IMR-90 (cell line): ENCODE measurements at regions not wholly inside any gene's neighbourhood (a gene's known extent, or its start where the extent isn't known, plus 50 kb on each side); places are given as distances from the start of the nearest gene placed in this dataset.

Source experiments
- ATAC-seq: fragments of 200-7000 bp; cut with Tn5 transposase; 2 replicates; pipeline ENCODE4 v1.9.1; 2020; ENCODE audit warnings: low read depth, mild to moderate bottlenecking, moderate library complexity
- BruUV-seq: library from RNA; stranded (reverse); fragments of 400-500 nt; replicated peaks from 2 replicates; lab custom pipeline; 2021; lab: Mats Ljungman, UMichigan
- CTCF ChIA-PET: fragments of 300-600 bp; formaldehyde crosslinking; extraction: SDS; loops from one replicate; lab custom pipeline; 2021; ENCODE audit warnings: antibody characterized with exemption; lab: Yijun Ruan, JAX
- POLR2A ChIA-PET: fragments of 300-600 bp; sonication (Branson Sonifier 250); formaldehyde crosslinking; loops from one replicate; lab custom pipeline; 2022; ENCODE audit warnings: antibody characterized with exemption; ENCODE audit not compliant: unreplicated experiment; lab: Charles Lee
- DNase-seq: peaks from one replicate; pipeline ENCODE4 v3.0.0; 2013
- H2AFZ ChIP-seq: replicated peaks from 2 replicates; pipeline ENCODE3; 2013; ENCODE audit warnings: low read length, mild to moderate bottlenecking; ENCODE audit not compliant: poor library complexity
- H2AK5ac ChIP-seq: 2 replicates; pipeline ENCODE4 v1.6.1; 2013; ENCODE audit warnings: low read depth, low read length, inconsistent platforms
- H2AK9ac ChIP-seq: replicated peaks from 2 replicates; pipeline ENCODE3; 2013; ENCODE audit warnings: mild to moderate bottlenecking, low read depth, low read length, moderate library complexity; ENCODE audit not compliant: poor library complexity
- H2BK120ac ChIP-seq: 2 replicates; pipeline ENCODE4 v1.6.1; 2013; ENCODE audit warnings: low read depth, low read length, inconsistent platforms
- H2BK15ac ChIP-seq: 3 replicates; pipeline ENCODE4 v1.6.1; 2013; ENCODE audit warnings: low read depth, low read length, inconsistent platforms
- H2BK20ac ChIP-seq: 2 replicates; pipeline ENCODE4 v1.6.1; 2013; ENCODE audit warnings: low read depth, mild to moderate bottlenecking, inconsistent platforms, low read length, moderate library complexity
- H2BK5ac ChIP-seq: 2 replicates; pipeline ENCODE4 v1.6.1; 2013; ENCODE audit warnings: mild to moderate bottlenecking, low read depth, low read length, inconsistent platforms; ENCODE audit not compliant: poor library complexity, severe bottlenecking
- H3K14ac ChIP-seq: replicated peaks from 2 replicates; pipeline ENCODE4 v1.6.1; 2013; ENCODE audit warnings: low read depth, low read length, inconsistent platforms
- H3K18ac ChIP-seq: 2 replicates; pipeline ENCODE4 v1.6.1; 2013; ENCODE audit warnings: low read depth, low read length, control low read depth
- H3K23ac ChIP-seq: 2 replicates; pipeline ENCODE4 v1.6.1; 2013; ENCODE audit warnings: low read depth, low read length, inconsistent platforms
- H3K27ac ChIP-seq: 2 replicates; pipeline ENCODE4 v1.5.1; 2013; ENCODE audit warnings: mild to moderate bottlenecking, control low read depth, low read length; ENCODE audit not compliant: insufficient read depth
- H3K27me3 ChIP-seq: 2 replicates; pipeline ENCODE4 v1.6.1; 2013; ENCODE audit warnings: low read length; ENCODE audit not compliant: control insufficient read depth, insufficient read depth
- H3K36me3 ChIP-seq: 2 replicates; pipeline ENCODE4 v1.6.1; 2013; ENCODE audit warnings: low read length, mixed read lengths; ENCODE audit not compliant: control insufficient read depth, insufficient read depth
- H3K4ac ChIP-seq: 2 replicates; pipeline ENCODE4 v1.6.1; 2013; ENCODE audit warnings: low read depth, low read length, inconsistent platforms
- H3K4me1 ChIP-seq: 2 replicates; pipeline ENCODE4 v1.6.1; 2013; ENCODE audit warnings: low read length, mixed read lengths; ENCODE audit not compliant: control insufficient read depth, insufficient read depth
- H3K4me2 ChIP-seq: 2 replicates; pipeline ENCODE4 v1.6.1; 2013; ENCODE audit warnings: low read depth, mild to moderate bottlenecking, control low read depth, low read length, moderate library complexity
- H3K4me3 ChIP-seq: 2 replicates; pipeline ENCODE4 v1.5.1; 2013; ENCODE audit warnings: low read depth, mild to moderate bottlenecking, control low read depth, low read length, moderate library complexity; ENCODE audit not compliant: insufficient read depth
- H3K56ac ChIP-seq: 2 replicates; pipeline ENCODE4 v1.6.1; 2013; ENCODE audit warnings: low read length, inconsistent platforms; ENCODE audit not compliant: insufficient read depth; ENCODE audit errors: extremely low read depth
- H3K79me1 ChIP-seq, 2 experiments: 2 replicates each; pipeline ENCODE4 v1.6.1; 2013; ENCODE audit warnings: low read length in 2 of 2, inconsistent platforms in 1 of 2, low read depth in 1 of 2
- H3K9ac ChIP-seq: 2 replicates; pipeline ENCODE4 v1.6.1; 2013; ENCODE audit warnings: low read depth, low read length, control low read depth
- H3K9me1 ChIP-seq: 2 replicates; pipeline ENCODE4 v1.6.1; 2013; ENCODE audit warnings: low read length, inconsistent platforms; ENCODE audit not compliant: insufficient read depth
- H3K9me3 ChIP-seq: 2 replicates; pipeline ENCODE4 v1.6.1; 2013; ENCODE audit warnings: low read length; ENCODE audit not compliant: control insufficient read depth, insufficient read depth
- H4K20me1 ChIP-seq: 2 replicates; pipeline ENCODE4 v1.6.1; 2013; ENCODE audit warnings: low read length, inconsistent platforms; ENCODE audit not compliant: insufficient read depth
- H4K5ac ChIP-seq: 2 replicates; pipeline ENCODE4 v1.6.1; 2013; ENCODE audit warnings: mild to moderate bottlenecking, low read depth, low read length, control low read depth
- H4K8ac ChIP-seq, 2 experiments: 2 replicates each; pipeline ENCODE4 v1.6.1; 2013; ENCODE audit warnings: low read depth in 2 of 2, low read length in 2 of 2, control low read depth in 1 of 2, inconsistent platforms in 1 of 2
- H4K91ac ChIP-seq: 2 replicates; pipeline ENCODE4 v1.6.1; 2013; ENCODE audit warnings: low read depth, low read length, inconsistent platforms; ENCODE audit not compliant: insufficient read depth
- BHLHE40 ChIP-seq: fragments of 150-350 bp; IDR thresholded peaks from 2 replicates; pipeline ENCODE4 v1.6.1; 2016; ENCODE audit warnings: mild to moderate bottlenecking, low read depth, low read length
- CHD1 ChIP-seq: IDR thresholded peaks from 2 replicates; pipeline ENCODE4 v1.6.1; 2012; ENCODE audit warnings: low read depth, low read length, improper control_type of control experiment
- CTCF ChIP-seq: conservative IDR thresholded peaks from 2 replicates; pipeline ENCODE4 v1.5.1; 2012; ENCODE audit warnings: mild to moderate bottlenecking, low read depth, low read length, improper control_type of control experiment
- ELK1 ChIP-seq: fragments of 150-350 bp; IDR thresholded peaks from 2 replicates; pipeline ENCODE4 v1.6.1; 2016; ENCODE audit warnings: low read depth, mild to moderate bottlenecking, low read length, moderate library complexity, borderline replicate concordance
- FOS ChIP-seq: fragments of 150-350 bp; IDR thresholded peaks from 2 replicates; pipeline ENCODE4 v1.6.1; 2016; ENCODE audit warnings: low read depth, low read length
- MAFK ChIP-seq: IDR thresholded peaks from 2 replicates; pipeline ENCODE4 v1.6.1; 2012; ENCODE audit warnings: low read depth, low read length, improper control_type of control experiment
- MXI1 ChIP-seq: IDR thresholded peaks from 2 replicates; pipeline ENCODE4 v1.6.1; 2012; ENCODE audit warnings: low read depth, mild to moderate bottlenecking, low read length, moderate library complexity, borderline replicate concordance
- POLR2A ChIP-seq: IDR thresholded peaks from 2 replicates; pipeline ENCODE4 v1.6.1; 2012; ENCODE audit warnings: mild to moderate bottlenecking, low read depth, low read length
- RAD21 ChIP-seq: IDR thresholded peaks from 2 replicates; pipeline ENCODE4 v1.6.1; 2012; ENCODE audit warnings: low read length, improper control_type of control experiment
- RCOR1 ChIP-seq: IDR thresholded peaks from 2 replicates; pipeline ENCODE4 v1.6.1; 2012; ENCODE audit warnings: mild to moderate bottlenecking, low read length, improper control_type of control experiment; ENCODE audit not compliant: insufficient replicate concordance
- RFX5 ChIP-seq: IDR thresholded peaks from 2 replicates; pipeline ENCODE4 v1.8.0; 2012; ENCODE audit warnings: low read depth, mild to moderate bottlenecking, low read length, moderate library complexity
- SMC3 ChIP-seq: fragments of 150-350 bp; IDR thresholded peaks from 2 replicates; pipeline ENCODE4 v1.6.1; 2016; ENCODE audit warnings: low read depth, mild to moderate bottlenecking, antibody characterized with exemption, low read length, moderate library complexity
- USF2 ChIP-seq: fragments of 150-350 bp; IDR thresholded peaks from 2 replicates; pipeline ENCODE4 v1.6.1; 2017; ENCODE audit warnings: mild to moderate bottlenecking, antibody characterized with exemption, low read length, low read depth
- WGBS, 2 experiments: methylation state at CpG; one replicate each; pipeline versions ENCODE4 v1.1.5 to v1.1.7; 2013; ENCODE audit warnings: missing lambda C conversion rate in 2 of 2; ENCODE audit not compliant: insufficient read length in 1 of 2; ENCODE audit errors: extremely low coverage in 2 of 2; 5-methylcytosine and 5-hydroxymethylcytosine counted together
- dilution Hi-C: fragments of 300-500 bp; cut with HindIII; formaldehyde crosslinking; loops from one replicate; pipeline ENCODE4 v1.14.3; 2018; ENCODE audit warnings: low sequenced_read_pairs; ENCODE audit not compliant: unreplicated experiment
- in situ Hi-C: fragments of 300-500 bp; cut with MboI; formaldehyde crosslinking; loops from 3 replicates; pipeline ENCODE4 v1.14.3; 2019; ENCODE audit warnings: low sequenced_read_pairs, inconsistent platforms, mixed read lengths
- intact Hi-C: fragments of 100-400 bp; cut with micrococcal nuclease; formaldehyde crosslinking; loops from 2 replicates; pipeline ENCODE4 v1.10.0; 2022

DNA sequence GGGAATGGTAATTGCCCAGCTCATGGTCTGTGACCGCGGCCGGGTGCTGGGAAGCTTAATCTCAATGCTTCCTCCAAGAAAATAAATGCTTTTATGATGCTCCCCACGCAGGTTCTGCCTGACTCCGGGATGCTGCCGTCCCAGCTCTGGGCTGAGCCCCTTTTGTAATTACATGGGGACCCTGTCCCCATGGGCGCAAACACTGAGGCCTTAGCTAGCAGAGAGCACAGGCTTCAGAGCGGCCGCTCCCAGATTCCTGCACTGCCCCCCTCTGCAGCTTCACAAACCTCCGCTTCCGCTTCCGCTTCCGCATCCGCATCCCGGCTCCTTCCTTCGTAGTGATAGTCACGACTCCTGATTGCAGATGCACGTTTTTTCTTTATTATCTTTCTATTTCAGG, 129.5 kb downstream of the KIF26A start (continued):
- TF ChIP-seq USF2 (no peak), MAFK (no peak)

DNA sequence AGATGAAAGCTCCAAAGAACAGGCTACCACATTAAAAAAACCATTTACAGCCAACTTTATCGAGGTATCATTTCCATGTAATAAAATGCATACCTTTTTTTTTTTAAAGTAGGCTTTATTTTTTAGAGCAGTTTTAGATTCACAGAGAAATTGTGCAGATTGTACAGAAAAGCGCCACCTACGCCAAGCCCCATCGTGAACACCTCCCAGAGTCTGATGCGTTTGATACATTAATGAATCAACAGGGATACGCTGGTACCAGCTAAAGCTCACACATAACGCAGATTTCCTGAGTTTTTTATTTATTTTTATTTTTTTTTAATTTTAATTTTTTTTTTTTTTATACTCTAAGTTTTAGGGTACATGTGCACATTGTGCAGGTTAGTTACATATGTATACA, 129.9 kb downstream of the KIF26A start:
- no peaks in the 10 kb centered on the region for H3K4me1 ChIP-seq
- H2AK5ac ChIP-seq, result no peak overlapping the region
- dilution Hi-C loops (no loop called here), intact Hi-C loops (no loop called here), in situ Hi-C loops (no loop called here)
- no peak overlapping the region for H3K56ac ChIP-seq
- no peak overlapping the region for H4K91ac ChIP-seq
- no peaks in the 10 kb centered on the region for H3K79me1 ChIP-seq
- TF ChIP-seq RAD21 (no peak), MXI1 (no peak), RFX5 (no peak), POLR2A (no peak), MAFK (no peak), CTCF (no peak), BHLHE40 (no peak), CHD1 (no peak), RCOR1 (no peak), SMC3 (no peak), USF2 (no peak), FOS (no peak), ELK1 (no peak)
- no peaks in the 10 kb centered on the region for H3K9me1 ChIP-seq
- no peak overlapping the region for H2AK9ac ChIP-seq
- H3K27me3 ChIP-seq, result no peaks in the 10 kb centered on the region
- no peak overlapping the region for H3K4me3 ChIP-seq
- no peak overlapping the region for H2BK15ac ChIP-seq
- no peak overlapping the region for H2BK20ac ChIP-seq
- no peak overlapping the region for H4K8ac ChIP-seq
- H3K9me3 ChIP-seq, result peaks cover 37% of the 10 kb centered on the region
- H2BK120ac ChIP-seq, result no peak overlapping the region
- H3K14ac ChIP-seq, result no peak overlapping the region
- BruUV-seq, result no TSS peak
- H3K9ac ChIP-seq, result no peak overlapping the region
- H3K4ac ChIP-seq, result no peak overlapping the region
- H3K23ac ChIP-seq, result no peak overlapping the region
- ATAC-seq (no peak), DNase-seq (no peak)
- H3K4me2 ChIP-seq, result no peak overlapping the region
- POLR2A ChIA-PET, result no interaction called here
- no peak overlapping the region for H2AFZ ChIP-seq
- no peak overlapping the region for H4K5ac ChIP-seq
- H3K36me3 ChIP-seq, result no peaks in the 10 kb centered on the region
- H2BK5ac ChIP-seq, result no peak overlapping the region
- H3K18ac ChIP-seq, result no peak overlapping the region
- WGBS, 2 experiments, result no CpG with 5 or more reads among the region's 7 CpGs
- no peaks in the 10 kb centered on the region for H4K20me1 ChIP-seq
- H3K27ac ChIP-seq, result no peak overlapping the region
- CTCF ChIA-PET, result interaction anchor here (0.6 to 0.7 kb wide), 2 partner anchors 16 to 1793 kb away, joined by 3 to 7 read pairs; no protein-coding TSS in a partner anchor
